ENCODE measurements at regions not wholly inside any gene's neighbourhood (a gene's known extent, or its start where the extent isn't known, plus 50 kb on each side); places are given as distances from the start of the nearest gene placed in this dataset.

- H3K27me3 ChIP-seq (ENCODE audit: insufficient read depth, low read length, poor library complexity, severe bottlenecking): no peaks in the 10 kb centered on the region
- ChIA-PET POLR2A (no interaction called here), CTCF (no interaction called here)
- no peaks in the 10 kb centered on the region for H3K27me3 Mint-ChIP-seq
- no peaks in the 10 kb centered on the region for H3K36me3 ChIP-seq (ENCODE audit: insufficient read depth, low read length)
- H3K9me3 Mint-ChIP-seq: peaks cover 0 to 15% (median 3%) of the 10 kb centered on the region in 5 donors
- H3K27ac ChIP-seq (ENCODE audit: low read depth, low read length): no peak overlapping the region
- H3K4me1 ChIP-seq (ENCODE audit: insufficient read depth, low read length): no peaks in the 10 kb centered on the region
- no peaks in the 10 kb centered on the region for H3K4me1 Mint-ChIP-seq
- no peak overlapping the region for H3K4me3 Mint-ChIP-seq
- H3K9me3 ChIP-seq (ENCODE audit: low read length): no peaks in the 10 kb centered on the region
- no peaks in the 10 kb centered on the region for H3K36me3 Mint-ChIP-seq
- H3K27ac Mint-ChIP-seq: no peak overlapping the region
- H3K4me3 ChIP-seq (ENCODE audit: low read length): no peak overlapping the region
- no peak for DNase-seq
Observed at GRCh38 chr2:104572834-104573233, 281.1 kb upstream of the POU3F3 start.

- H3K4me3 ChIP-seq (ENCODE audit: low read length): no peak overlapping the region
- H3K27ac ChIP-seq (ENCODE audit: low read depth, low read length): no peak overlapping the region
- Mint-ChIP-seq H3K36me3 (no peaks in the 10 kb centered on the region), H3K4me3 (no peak overlapping the region), H3K9me3 (peaks cover 0 to 13% (median 3%) of the 10 kb centered on the region in 5 donors), H3K27ac (no peak overlapping the region), H3K4me1 (no peaks in the 10 kb centered on the region), H3K27me3 (no peaks in the 10 kb centered on the region)
- H3K9me3 ChIP-seq (ENCODE audit: low read length): no peaks in the 10 kb centered on the region
- no peaks in the 10 kb centered on the region for H3K4me1 ChIP-seq (ENCODE audit: insufficient read depth, low read length)
- H3K36me3 ChIP-seq (ENCODE audit: insufficient read depth, low read length): no peaks in the 10 kb centered on the region
- ChIA-PET CTCF (no interaction called here), POLR2A (no interaction called here)
- no peaks in the 10 kb centered on the region for H3K27me3 ChIP-seq (ENCODE audit: insufficient read depth, low read length, poor library complexity, severe bottlenecking)
- no peak for DNase-seq
Observed at GRCh38 chr2:104574367-104574766, 279.5 kb upstream of the POU3F3 start.

- DNase-seq: no peak
- Mint-ChIP-seq H3K4me1 (no peaks in the 10 kb centered on the region), H3K27me3 (no peaks in the 10 kb centered on the region), H3K27ac (no peak overlapping the region), H3K36me3 (no peaks in the 10 kb centered on the region), H3K4me3 (no peak overlapping the region), H3K9me3 (peaks cover 0 to 11% (median 3%) of the 10 kb centered on the region in 5 donors)
- Histone ChIP-seq H3K36me3 (ENCODE audit: insufficient read depth, low read length) (no peaks in the 10 kb centered on the region), H3K4me1 (ENCODE audit: insufficient read depth, low read length) (no peaks in the 10 kb centered on the region), H3K27me3 (ENCODE audit: insufficient read depth, low read length, poor library complexity, severe bottlenecking) (no peaks in the 10 kb centered on the region), H3K4me3 (ENCODE audit: low read length) (no peak overlapping the region), H3K9me3 (ENCODE audit: low read length) (no peaks in the 10 kb centered on the region), H3K27ac (ENCODE audit: low read depth, low read length) (no peak overlapping the region)
- CTCF ChIA-PET: no interaction called here
- POLR2A ChIA-PET: no interaction called here
Observed at GRCh38 chr2:104577143-104577542, 276.8 kb upstream of the POU3F3 start.

GRCh38 chr2:104582471-104582870, 271.4 kb upstream of the POU3F3 start:
- Histone ChIP-seq H3K36me3 (ENCODE audit: insufficient read depth, low read length) (no peaks in the 10 kb centered on the region), H3K9me3 (ENCODE audit: low read length) (no peaks in the 10 kb centered on the region), H3K27ac (ENCODE audit: low read depth, low read length) (no peak overlapping the region), H3K27me3 (ENCODE audit: insufficient read depth, low read length, poor library complexity, severe bottlenecking) (no peaks in the 10 kb centered on the region), H3K4me1 (ENCODE audit: insufficient read depth, low read length) (no peaks in the 10 kb centered on the region), H3K4me3 (ENCODE audit: low read length) (no peak overlapping the region)
- no peak for DNase-seq
- Mint-ChIP-seq H3K36me3 (no peaks in the 10 kb centered on the region), H3K27ac (no peak overlapping the region), H3K27me3 (no peaks in the 10 kb centered on the region), H3K4me3 (no peak overlapping the region), H3K9me3 (no peaks in the 10 kb centered on the region), H3K4me1 (no peaks in the 10 kb centered on the region)
- ChIA-PET CTCF (no interaction called here), POLR2A (no interaction called here)

GRCh38 chr2:104583811-104584210, 270.1 kb upstream of the POU3F3 start:
- CTCF ChIA-PET: no interaction called here

GRCh38 chr2:104584393-104584792, 269.5 kb upstream of the POU3F3 start:
- Mint-ChIP-seq H3K36me3 (no peaks in the 10 kb centered on the region), H3K4me3 (no peak overlapping the region), H3K27ac (no peak overlapping the region), H3K4me1 (no peaks in the 10 kb centered on the region), H3K9me3 (peaks cover 0 to under 1% (median 0%) of the 10 kb centered on the region in 5 donors), H3K27me3 (no peaks in the 10 kb centered on the region)
- Histone ChIP-seq H3K27ac (ENCODE audit: low read depth, low read length) (no peak overlapping the region), H3K4me1 (ENCODE audit: insufficient read depth, low read length) (no peaks in the 10 kb centered on the region), H3K4me3 (ENCODE audit: low read length) (no peak overlapping the region), H3K27me3 (ENCODE audit: insufficient read depth, low read length, poor library complexity, severe bottlenecking) (no peaks in the 10 kb centered on the region), H3K36me3 (ENCODE audit: insufficient read depth, low read length) (no peaks in the 10 kb centered on the region), H3K9me3 (ENCODE audit: low read length) (no peaks in the 10 kb centered on the region)
- ChIA-PET CTCF (no interaction called here), POLR2A (no interaction called here)
- no peak for DNase-seq

More at GRCh38 chr2:104583811-104584210, 270.1 kb upstream of the POU3F3 start:
- H3K27ac Mint-ChIP-seq: peak overlapping the region in 1 of 8 donors; percentile 33
- H3K4me3 Mint-ChIP-seq: no peak overlapping the region
- no peaks in the 10 kb centered on the region for H3K27me3 Mint-ChIP-seq
- no peaks in the 10 kb centered on the region for H3K9me3 Mint-ChIP-seq
- POLR2A ChIA-PET: no interaction called here
- H3K36me3 ChIP-seq (ENCODE audit: insufficient read depth, low read length): no peaks in the 10 kb centered on the region
- H3K4me1 ChIP-seq (ENCODE audit: insufficient read depth, low read length): no peaks in the 10 kb centered on the region
- H3K9me3 ChIP-seq (ENCODE audit: low read length): no peaks in the 10 kb centered on the region
- no peak for DNase-seq
- H3K27me3 ChIP-seq (ENCODE audit: insufficient read depth, low read length, poor library complexity, severe bottlenecking): no peaks in the 10 kb centered on the region
- H3K4me3 ChIP-seq (ENCODE audit: low read length): no peak overlapping the region
- H3K36me3 Mint-ChIP-seq: no peaks in the 10 kb centered on the region
- H3K4me1 Mint-ChIP-seq: no peaks in the 10 kb centered on the region
- no peak overlapping the region for H3K27ac ChIP-seq (ENCODE audit: low read depth, low read length)

GRCh38 chr2:104595576-104595975, 258.3 kb upstream of the POU3F3 start:
- H3K4me3 Mint-ChIP-seq: no peak overlapping the region
- Histone ChIP-seq H3K27me3 (ENCODE audit: insufficient read depth, low read length, poor library complexity, severe bottlenecking) (no peaks in the 10 kb centered on the region), H3K4me3 (ENCODE audit: low read length) (no peak overlapping the region), H3K9me3 (ENCODE audit: low read length) (no peaks in the 10 kb centered on the region), H3K4me1 (ENCODE audit: insufficient read depth, low read length) (no peaks in the 10 kb centered on the region), H3K36me3 (ENCODE audit: insufficient read depth, low read length) (no peaks in the 10 kb centered on the region), H3K27ac (ENCODE audit: low read depth, low read length) (no peak overlapping the region)
- no peak overlapping the region for H3K27ac Mint-ChIP-seq
- peaks cover 0 to 2% (median 0%) of the 10 kb centered on the region in 3 donors for H3K36me3 Mint-ChIP-seq
- ChIA-PET CTCF (no interaction called here), POLR2A (no interaction called here)
- no peaks in the 10 kb centered on the region for H3K27me3 Mint-ChIP-seq
- peaks cover 2 to 27% (median 16%) of the 10 kb centered on the region in 5 donors for H3K9me3 Mint-ChIP-seq
- no peaks in the 10 kb centered on the region for H3K4me1 Mint-ChIP-seq
- no peak for DNase-seq

- CTCF ChIA-PET: no interaction called here
Observed at GRCh38 chr2:104597942-104598341, 256.0 kb upstream of the POU3F3 start.

GRCh38 chr2:104598636-104599035, 255.3 kb upstream of the POU3F3 start:
- H3K27ac Mint-ChIP-seq: no peak overlapping the region
- peaks cover 0 to 2% (median 0%) of the 10 kb centered on the region in 3 donors for H3K36me3 Mint-ChIP-seq
- Histone ChIP-seq H3K9me3 (ENCODE audit: low read length) (no peaks in the 10 kb centered on the region), H3K4me1 (ENCODE audit: insufficient read depth, low read length) (no peaks in the 10 kb centered on the region), H3K27ac (ENCODE audit: low read depth, low read length) (no peak overlapping the region), H3K4me3 (ENCODE audit: low read length) (no peak overlapping the region), H3K27me3 (ENCODE audit: insufficient read depth, low read length, poor library complexity, severe bottlenecking) (no peaks in the 10 kb centered on the region), H3K36me3 (ENCODE audit: insufficient read depth, low read length) (no peaks in the 10 kb centered on the region)
- no peak for DNase-seq
- no peaks in the 10 kb centered on the region for H3K27me3 Mint-ChIP-seq
- H3K9me3 Mint-ChIP-seq: peaks cover 0 to 26% (median 6%) of the 10 kb centered on the region in 5 donors
- H3K4me3 Mint-ChIP-seq: no peak overlapping the region
- CTCF ChIA-PET: no interaction called here
- POLR2A ChIA-PET: no interaction called here
- H3K4me1 Mint-ChIP-seq: no peaks in the 10 kb centered on the region

More at GRCh38 chr2:104597942-104598341, 256.0 kb upstream of the POU3F3 start:
- Mint-ChIP-seq H3K4me1 (no peaks in the 10 kb centered on the region), H3K4me3 (no peak overlapping the region), H3K36me3 (peaks cover 0 to 2% (median 0%) of the 10 kb centered on the region in 3 donors), H3K27ac (no peak overlapping the region), H3K27me3 (no peaks in the 10 kb centered on the region), H3K9me3 (peaks cover 1 to 26% (median 6%) of the 10 kb centered on the region in 5 donors)
- H3K9me3 ChIP-seq (ENCODE audit: low read length): no peaks in the 10 kb centered on the region
- POLR2A ChIA-PET: no interaction called here
- no peak overlapping the region for H3K27ac ChIP-seq (ENCODE audit: low read depth, low read length)
- no peak for DNase-seq
- no peaks in the 10 kb centered on the region for H3K27me3 ChIP-seq (ENCODE audit: insufficient read depth, low read length, poor library complexity, severe bottlenecking)
- H3K4me1 ChIP-seq (ENCODE audit: insufficient read depth, low read length): no peaks in the 10 kb centered on the region
- H3K4me3 ChIP-seq (ENCODE audit: low read length): no peak overlapping the region
- H3K36me3 ChIP-seq (ENCODE audit: insufficient read depth, low read length): no peaks in the 10 kb centered on the region
